Ishikawa (cell line): ENCODE measurements at regions not wholly inside any gene's neighbourhood (a gene's known extent, or its start where the extent isn't known, plus 50 kb on each side); places are given as distances from the start of the nearest gene placed in this dataset.

ENCODE experiments used
- CEBPB ChIP-seq: IDR thresholded peaks from 2 replicates; pipeline ENCODE4 v1.6.1; 2012
- CREB1 ChIP-seq: IDR thresholded peaks from 2 replicates; pipeline ENCODE4 v1.6.1; 2012; ENCODE audit warnings: low read depth
- EGR1 ChIP-seq: IDR thresholded peaks from 2 replicates; pipeline ENCODE4 v1.6.1; 2012
- EP300 ChIP-seq: IDR thresholded peaks from 2 replicates; pipeline ENCODE4 v1.6.1; 2012; ENCODE audit warnings: borderline replicate concordance
- FOXM1 ChIP-seq: IDR thresholded peaks from 2 replicates; pipeline ENCODE4 v1.6.1; 2012; ENCODE audit warnings: low read depth, borderline replicate concordance
- MAX ChIP-seq: IDR thresholded peaks from 2 replicates; pipeline ENCODE4 v1.6.1; 2012
- NFIC ChIP-seq: IDR thresholded peaks from 2 replicates; pipeline ENCODE4 v1.6.1; 2012
- RAD21 ChIP-seq: IDR thresholded peaks from 2 replicates; pipeline ENCODE4 v1.6.1; 2012; ENCODE audit warnings: low read depth
- TAF1 ChIP-seq: IDR thresholded peaks from 2 replicates; pipeline ENCODE4 v1.6.1; 2012; ENCODE audit warnings: low read depth, mild to moderate bottlenecking
- TCF12 ChIP-seq: IDR thresholded peaks from 2 replicates; pipeline ENCODE4 v1.6.1; 2012; ENCODE audit warnings: low read depth
- TEAD4 ChIP-seq: IDR thresholded peaks from 2 replicates; pipeline ENCODE4 v1.6.1; 2012
- YY1 ChIP-seq: IDR thresholded peaks from 2 replicates; pipeline ENCODE4 v1.6.1; 2012; ENCODE audit warnings: low read depth
- ZBTB7A ChIP-seq: IDR thresholded peaks from 2 replicates; pipeline ENCODE4 v1.6.1; 2012; ENCODE audit warnings: low read depth
- TF ChIP-seq, protein P1 (sequence below): IDR thresholded peaks from 2 replicates; pipeline ENCODE4 v1.6.1; 2012
- TF ChIP-seq, protein P2 (sequence below): IDR thresholded peaks from 2 replicates; pipeline ENCODE4 v1.6.1; 2012; ENCODE audit warnings: low read depth, mild to moderate bottlenecking

- no peak for TF ChIP-seq EP300
- no peak for TF ChIP-seq CEBPB
- TF ChIP-seq FOXM1 = no peak
- TF ChIP-seq EGR1 = no peak
- no peak for TF ChIP-seq MAX
- TF ChIP-seq, protein P1, sequence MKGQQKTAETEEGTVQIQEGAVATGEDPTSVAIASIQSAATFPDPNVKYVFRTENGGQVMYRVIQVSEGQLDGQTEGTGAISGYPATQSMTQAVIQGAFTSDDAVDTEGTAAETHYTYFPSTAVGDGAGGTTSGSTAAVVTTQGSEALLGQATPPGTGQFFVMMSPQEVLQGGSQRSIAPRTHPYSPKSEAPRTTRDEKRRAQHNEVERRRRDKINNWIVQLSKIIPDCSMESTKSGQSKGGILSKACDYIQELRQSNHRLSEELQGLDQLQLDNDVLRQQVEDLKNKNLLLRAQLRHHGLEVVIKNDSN = no peak
- no peak for TF ChIP-seq RAD21
- no peak for TF ChIP-seq TCF12
- TF ChIP-seq TEAD4 = no peak
- TF ChIP-seq NFIC = no peak
- no peak for TF ChIP-seq ZBTB7A
- TF ChIP-seq, protein P2, sequence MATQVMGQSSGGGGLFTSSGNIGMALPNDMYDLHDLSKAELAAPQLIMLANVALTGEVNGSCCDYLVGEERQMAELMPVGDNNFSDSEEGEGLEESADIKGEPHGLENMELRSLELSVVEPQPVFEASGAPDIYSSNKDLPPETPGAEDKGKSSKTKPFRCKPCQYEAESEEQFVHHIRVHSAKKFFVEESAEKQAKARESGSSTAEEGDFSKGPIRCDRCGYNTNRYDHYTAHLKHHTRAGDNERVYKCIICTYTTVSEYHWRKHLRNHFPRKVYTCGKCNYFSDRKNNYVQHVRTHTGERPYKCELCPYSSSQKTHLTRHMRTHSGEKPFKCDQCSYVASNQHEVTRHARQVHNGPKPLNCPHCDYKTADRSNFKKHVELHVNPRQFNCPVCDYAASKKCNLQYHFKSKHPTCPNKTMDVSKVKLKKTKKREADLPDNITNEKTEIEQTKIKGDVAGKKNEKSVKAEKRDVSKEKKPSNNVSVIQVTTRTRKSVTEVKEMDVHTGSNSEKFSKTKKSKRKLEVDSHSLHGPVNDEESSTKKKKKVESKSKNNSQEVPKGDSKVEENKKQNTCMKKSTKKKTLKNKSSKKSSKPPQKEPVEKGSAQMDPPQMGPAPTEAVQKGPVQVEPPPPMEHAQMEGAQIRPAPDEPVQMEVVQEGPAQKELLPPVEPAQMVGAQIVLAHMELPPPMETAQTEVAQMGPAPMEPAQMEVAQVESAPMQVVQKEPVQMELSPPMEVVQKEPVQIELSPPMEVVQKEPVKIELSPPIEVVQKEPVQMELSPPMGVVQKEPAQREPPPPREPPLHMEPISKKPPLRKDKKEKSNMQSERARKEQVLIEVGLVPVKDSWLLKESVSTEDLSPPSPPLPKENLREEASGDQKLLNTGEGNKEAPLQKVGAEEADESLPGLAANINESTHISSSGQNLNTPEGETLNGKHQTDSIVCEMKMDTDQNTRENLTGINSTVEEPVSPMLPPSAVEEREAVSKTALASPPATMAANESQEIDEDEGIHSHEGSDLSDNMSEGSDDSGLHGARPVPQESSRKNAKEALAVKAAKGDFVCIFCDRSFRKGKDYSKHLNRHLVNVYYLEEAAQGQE = no peak
- no peak for TF ChIP-seq CREB1
- TF ChIP-seq YY1 = no peak
- no peak for TF ChIP-seq TAF1
Observed at GRCh38 chr7:132672200-132672990, 96.1 kb upstream of the PLXNA4 start.

DNA sequence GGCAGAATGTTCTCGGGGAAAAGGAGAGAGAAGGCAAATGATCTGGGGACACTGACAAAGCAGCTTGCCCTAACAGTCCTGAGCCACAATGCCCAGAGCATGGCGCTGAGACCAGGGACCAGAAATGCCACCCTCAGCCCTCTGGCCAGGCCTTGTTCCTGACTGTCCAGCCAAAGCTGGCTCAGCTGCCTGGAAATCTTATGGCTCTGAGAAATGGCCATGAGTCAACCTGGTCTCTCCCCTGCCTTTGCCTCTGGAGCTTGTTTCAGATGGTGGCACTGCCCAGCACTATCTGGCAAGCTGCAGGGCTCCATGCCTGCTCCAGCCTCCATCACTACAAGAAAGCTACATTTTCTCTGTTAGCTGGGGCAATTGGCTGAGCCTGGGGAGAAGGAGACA lies 90.5 kb upstream of the PLXNA4 start:
- no peak for TF ChIP-seq ZBTB7A
- no peak for TF ChIP-seq TCF12
- TF ChIP-seq RAD21 = no peak
- TF ChIP-seq YY1 = no peak

GRCh38 chr7:132666071-132666773 lies 90.0 kb upstream of the PLXNA4 start:
- TF ChIP-seq FOXM1 (no peak), ZBTB7A (no peak), TCF12 (no peak), MAX (no peak), YY1 (no peak), EGR1 (no peak), CEBPB (no peak), CREB1 (no peak), TEAD4 (no peak), NFIC (no peak), EP300 (no peak), TAF1 (no peak), RAD21 (no peak)
- TF ChIP-seq, protein P2 = no peak
- TF ChIP-seq, protein P1 = no peak

DNA sequence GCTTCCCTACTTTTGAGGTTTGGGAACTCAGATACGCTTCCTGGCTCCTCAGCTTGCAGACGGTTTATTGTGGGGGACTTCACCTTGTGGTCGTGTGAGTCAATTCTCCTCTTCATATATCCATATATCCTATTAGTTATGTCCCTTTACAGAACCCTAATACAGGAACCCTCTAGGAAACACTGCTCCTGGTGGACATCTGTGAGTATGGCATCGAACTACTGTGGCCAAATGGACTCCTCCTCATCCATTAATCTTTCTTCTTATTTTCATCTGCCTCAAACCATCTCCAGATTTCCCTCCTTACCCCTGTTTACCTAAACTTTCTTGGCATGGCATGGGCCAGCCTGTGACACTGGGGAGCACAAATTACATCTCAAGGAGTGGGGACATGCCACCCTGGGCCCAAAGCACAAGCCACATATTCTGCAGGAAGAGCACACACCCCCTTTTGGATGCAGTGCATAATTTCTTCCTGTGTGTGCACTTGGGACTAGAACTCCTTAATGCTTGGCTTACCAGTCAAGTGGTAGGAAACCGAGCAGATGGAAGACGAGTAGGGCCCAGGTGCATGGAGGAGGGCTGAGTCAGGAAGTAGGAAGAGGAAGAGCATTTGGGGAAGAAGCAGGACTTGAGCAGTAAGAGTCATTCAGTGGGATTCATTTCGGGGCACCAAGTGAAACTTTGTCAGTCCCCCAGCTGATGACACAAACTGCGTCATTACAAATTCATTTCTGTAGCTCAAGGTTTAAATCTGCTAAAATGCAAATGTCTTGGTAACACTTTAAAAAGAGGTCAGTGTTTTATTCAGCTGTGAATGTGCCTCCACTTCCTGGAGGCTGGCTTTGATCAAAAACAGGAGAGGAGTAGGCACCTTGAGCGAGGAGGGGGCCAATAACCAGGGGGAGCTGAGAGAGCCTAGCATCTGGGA lies 80.8 kb upstream of the PLXNA4 start:
- TF ChIP-seq ZBTB7A (no peak), RAD21 (peak; percentile 22; the same call in 1 of the 2 replicates)

GRCh38 chr7:132656341-132656740 lies 80.1 kb upstream of the PLXNA4 start:
- TF ChIP-seq, protein P1 = no peak
- no peak for TF ChIP-seq FOXM1
- TF ChIP-seq EGR1 = no peak
- TF ChIP-seq NFIC = no peak
- TF ChIP-seq CREB1 = no peak
- no peak for TF ChIP-seq EP300
- no peak for TF ChIP-seq ZBTB7A
- no peak for TF ChIP-seq YY1
- no peak for TF ChIP-seq MAX
- TF ChIP-seq TCF12 = no peak
- TF ChIP-seq, protein P2 = no peak
- TF ChIP-seq TAF1 = no peak
- TF ChIP-seq RAD21 = no peak
- no peak for TF ChIP-seq CEBPB
- no peak for TF ChIP-seq TEAD4
